Adrenal gland (tissue), 9 donors: ENCODE measurements at regions not wholly inside any gene's neighbourhood (a gene's known extent, or its start where the extent isn't known, plus 50 kb on each side); places are given as distances from the start of the nearest gene placed in this dataset.
"Not testable (repeated sequence)": the region's sequence is repeated elsewhere in the genome, so short reads cannot be mapped to it uniquely, and the experiment has no call there.

Experiments
- DNase-seq, 7 donors: peaks; one replicate each; pipeline ENCODE4 v3.0.0-alpha.2; 2019 to 2020
- H3K27ac ChIP-seq, 5 donors: fragments of 200-600 bp; sonication (generic) in 4 of 5; 1 replicate in 3 of 5; 2 replicates in 2 of 5; pipeline versions ENCODE4 v1.5.1 to v1.8.0; 2016 to 2020; ENCODE audit warnings: mild to moderate bottlenecking in 1 of 5
- H3K27me3 ChIP-seq: fragments of 200-600 bp; 2 replicates; pipeline ENCODE4 v1.8.0; 2021
- H3K36me3 ChIP-seq, 2 donors: fragments of 200-600 bp; replicated peaks in 1 of 2; 1 replicate in 1 of 2; 2 replicates in 1 of 2; pipeline versions ENCODE4 v1.5.1 to v1.8.0; 2018 to 2022
- H3K4me1 ChIP-seq, 2 donors: fragments of 200-600 bp; replicated peaks in 1 of 2; 1 replicate in 1 of 2; 2 replicates in 1 of 2; pipeline versions ENCODE4 v1.5.1 to v1.8.0; 2018 to 2021
- H3K4me3 ChIP-seq, 4 donors: fragments of 200-600 bp; sonication (generic) in 3 of 4; one replicate each; pipeline ENCODE4 v1.5.1; 2016 to 2018
- H3K9me3 ChIP-seq, 3 donors: fragments of 200-600 bp; sonication (generic) in 1 of 3; replicated peaks in 1 of 3; 1 replicate in 2 of 3; 2 replicates in 1 of 3; pipeline versions ENCODE4 v1.5.1 to v1.8.0; 2016 to 2021
- POLR2A ChIP-seq, 2 donors: fragments of 450-650 bp; IDR thresholded peaks; one replicate each; pipeline ENCODE4 v1.6.1; 2017; ENCODE audit warnings: antibody characterized with exemption in 2 of 2, mild to moderate bottlenecking in 2 of 2, moderate library complexity in 1 of 2
- WGBS, 4 donors: extraction: QIAGEN DNeasy Blood & Tissue Kit in 2 of 4; methylation state at CpG; one replicate each; pipeline versions ENCODE4 v1.1.5 to v1.1.7; 2013 to 2017; 5-methylcytosine and 5-hydroxymethylcytosine counted together
- intact Hi-C, 2 donors: fragments of 100-400 bp; cut with DNase I; formaldehyde crosslinking; loops; one replicate each; pipeline versions ENCODE4 v1.14.1 to v1.15.0; 2022 to 2023
- TF ChIP-seq, protein P1 (sequence below), 6 experiments: fragments of 450-650 bp in 4 of 6; fragments of 200-600 bp in 2 of 6; sonication (generic) in 1 of 6; IDR thresholded peaks; 1 replicate in 5 of 6; 2 replicates in 1 of 6; pipeline versions ENCODE4 v1.5.1 to v1.8.0; 2016 to 2021; ENCODE audit warnings: antibody characterized with exemption in 6 of 6, mild to moderate bottlenecking in 2 of 6, moderate library complexity in 1 of 6
- donor health status: healthy with polysubstance abuse.
- donor health status: Bipolar disorder and iron deficiency.
- donor health status: DM: yes; HTN: yes; CAD: no.
- donor health status: DM: no; HTN: no; CAD: no.
- donor health status: DM: no; HTN: no; CAD: no.

- intact Hi-C loops = no loop called here
- no peaks in the 10 kb centered on the region for H3K36me3 ChIP-seq
- DNase-seq = no peak
- H3K27ac ChIP-seq = no peak overlapping the region
- no peak for TF ChIP-seq POLR2A (IDR thresholded peaks at IDR 0.05)
- TF ChIP-seq, protein P1, sequence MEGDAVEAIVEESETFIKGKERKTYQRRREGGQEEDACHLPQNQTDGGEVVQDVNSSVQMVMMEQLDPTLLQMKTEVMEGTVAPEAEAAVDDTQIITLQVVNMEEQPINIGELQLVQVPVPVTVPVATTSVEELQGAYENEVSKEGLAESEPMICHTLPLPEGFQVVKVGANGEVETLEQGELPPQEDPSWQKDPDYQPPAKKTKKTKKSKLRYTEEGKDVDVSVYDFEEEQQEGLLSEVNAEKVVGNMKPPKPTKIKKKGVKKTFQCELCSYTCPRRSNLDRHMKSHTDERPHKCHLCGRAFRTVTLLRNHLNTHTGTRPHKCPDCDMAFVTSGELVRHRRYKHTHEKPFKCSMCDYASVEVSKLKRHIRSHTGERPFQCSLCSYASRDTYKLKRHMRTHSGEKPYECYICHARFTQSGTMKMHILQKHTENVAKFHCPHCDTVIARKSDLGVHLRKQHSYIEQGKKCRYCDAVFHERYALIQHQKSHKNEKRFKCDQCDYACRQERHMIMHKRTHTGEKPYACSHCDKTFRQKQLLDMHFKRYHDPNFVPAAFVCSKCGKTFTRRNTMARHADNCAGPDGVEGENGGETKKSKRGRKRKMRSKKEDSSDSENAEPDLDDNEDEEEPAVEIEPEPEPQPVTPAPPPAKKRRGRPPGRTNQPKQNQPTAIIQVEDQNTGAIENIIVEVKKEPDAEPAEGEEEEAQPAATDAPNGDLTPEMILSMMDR (IDR thresholded peaks at IDR 0.05) = no peak
- 59 to 82% (median 75%) methylated on average over 4 of the region's 4 CpGs for WGBS, 4 donors
- no peaks in the 10 kb centered on the region for H3K4me1 ChIP-seq
- H3K9me3 ChIP-seq = no peaks in the 10 kb centered on the region
- no peak overlapping the region for H3K4me3 ChIP-seq
- no peaks in the 10 kb centered on the region for H3K27me3 ChIP-seq
These were observed 158.9 kb downstream of the FOXB1 start for GRCh38 chr15:60162968-60163355.

GRCh38 chr15:60165111-60165510, 161.0 kb downstream of the FOXB1 start:
- WGBS, 4 donors = 80 to 88% (median 80%) methylated on average over 3 of the region's 3 CpGs
- intact Hi-C loops = no loop called here
- Histone ChIP-seq H3K27me3 (no peaks in the 10 kb centered on the region), H3K27ac (no peak overlapping the region), H3K36me3 (no peaks in the 10 kb centered on the region), H3K9me3 (no peaks in the 10 kb centered on the region), H3K4me3 (no peak overlapping the region), H3K4me1 (no peaks in the 10 kb centered on the region)
- TF ChIP-seq POLR2A (IDR thresholded peaks at IDR 0.05) = no peak
- TF ChIP-seq, protein P1 (IDR thresholded peaks at IDR 0.05) = no peak
- no peak for DNase-seq

DNA sequence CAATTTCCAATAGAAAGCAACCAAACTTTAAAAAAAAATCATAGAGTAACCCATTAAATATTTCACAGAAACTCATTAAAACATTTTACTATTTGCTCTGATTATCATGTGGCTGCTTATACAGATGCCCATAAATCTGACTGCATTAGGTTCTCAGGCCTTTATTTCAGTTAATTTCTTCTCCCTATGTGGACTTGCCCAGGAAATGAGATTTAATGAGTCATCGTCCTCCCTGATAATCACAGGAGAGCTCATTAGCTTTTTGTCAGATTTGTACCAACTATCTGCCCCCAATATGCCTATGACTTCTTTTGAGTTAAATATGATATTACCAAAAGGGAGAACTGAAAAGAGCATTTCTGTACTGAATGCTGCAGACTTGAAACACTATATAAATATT, 168.0 kb downstream of the FOXB1 start:
- Histone ChIP-seq H3K27ac (no peak overlapping the region), H3K4me1 (no peaks in the 10 kb centered on the region), H3K9me3 (no peaks in the 10 kb centered on the region), H3K36me3 (no peaks in the 10 kb centered on the region), H3K4me3 (no peak overlapping the region), H3K27me3 (peaks cover 7% of the 10 kb centered on the region)
- WGBS, 4 donors = 25 to 39% (median 33%) methylated on average over 1 of the region's 1 CpG
- DNase-seq = no peak
- no peak for TF ChIP-seq POLR2A (IDR thresholded peaks at IDR 0.05)
- TF ChIP-seq, protein P1 (IDR thresholded peaks at IDR 0.05) = no peak
- intact Hi-C loops = loop anchor here in 1 of 2 donors (10.0 kb wide), 1 partner anchor 447 kb away; no protein-coding TSS in a partner anchor

- Histone ChIP-seq H3K27me3 (peaks cover 7% of the 10 kb centered on the region), H3K4me3 (no peak overlapping the region), H3K9me3 (no peaks in the 10 kb centered on the region), H3K36me3 (no peaks in the 10 kb centered on the region), H3K27ac (no peak overlapping the region), H3K4me1 (peaks cover 0 to 3% of the 10 kb centered on the region in 2 donors)
- WGBS, 4 donors = 63 to 72% (median 69%) methylated on average over 2 of the region's 2 CpGs
- peak in 6 of 7 donors; percentile 20 to 59 (median 38) for DNase-seq
- intact Hi-C loops = loop anchor here in 1 of 2 donors (10.0 kb wide), 2 partner anchors 265 to 455 kb away; no protein-coding TSS in a partner anchor
- TF ChIP-seq, protein P1 (IDR thresholded peaks at IDR 0.05) = peak; percentile 52 to 83 (median 72)
- no peak for TF ChIP-seq POLR2A (IDR thresholded peaks at IDR 0.05)
These were observed 175.8 kb downstream of the FOXB1 start for GRCh38 chr15:60179786-60180391.

- WGBS, 4 donors = 88 to 95% (median 91%) methylated on average over 7 to 11 of the region's 11 CpGs
- H3K27me3 ChIP-seq, H3K4me1 ChIP-seq, H3K27ac ChIP-seq, H3K9me3 ChIP-seq, H3K4me3 ChIP-seq, DNase-seq, H3K36me3 ChIP-seq: not testable (repeated sequence)
- intact Hi-C loops = loop anchor here in 1 of 2 donors (10.0 kb wide), 1 partner anchor 267 kb away; no protein-coding TSS in a partner anchor
These were observed 177.8 kb downstream of the FOXB1 start for GRCh38 chr15:60181957-60182356.
